HEK293T (cell line): ENCODE measurements at regions not wholly inside any gene's neighbourhood (a gene's known extent, or its start where the extent isn't known, plus 50 kb on each side); places are given as distances from the start of the nearest gene placed in this dataset.

Experiments
- BHLHE40 ChIP-seq: fragments of 450-650 bp; IDR thresholded peaks from 2 replicates; pipeline ENCODE4 v1.6.1; 2016; ENCODE audit warnings: mild to moderate bottlenecking, moderate library complexity, borderline replicate concordance
- CTBP1 ChIP-seq: fragments of 450-650 bp; IDR thresholded peaks from 2 replicates; pipeline ENCODE4 v1.6.1; 2016; ENCODE audit warnings: borderline replicate concordance
- FOXA1 ChIP-seq: fragments of 450-650 bp; IDR thresholded peaks from 2 replicates; pipeline ENCODE4 v1.6.1; 2016; ENCODE audit warnings: mild to moderate bottlenecking
- FOXM1 ChIP-seq: fragments of 450-650 bp; IDR thresholded peaks from 2 replicates; pipeline ENCODE4 v1.6.1; 2017; ENCODE audit warnings: mild to moderate bottlenecking, borderline replicate concordance
- HDGF ChIP-seq: fragments of 450-650 bp; IDR thresholded peaks from 2 replicates; pipeline ENCODE4 v1.6.1; 2017; ENCODE audit warnings: antibody characterized with exemption, borderline replicate concordance
- L3MBTL2 ChIP-seq: fragments of 450-650 bp; conservative IDR thresholded peaks from 2 replicates; pipeline ENCODE4 v1.6.1; 2016; ENCODE audit warnings: mild to moderate bottlenecking
- NFRKB ChIP-seq: fragments of 450-650 bp; IDR thresholded peaks from 2 replicates; pipeline ENCODE4 v1.6.1; 2016; ENCODE audit warnings: mild to moderate bottlenecking, moderate library complexity
- SP1 ChIP-seq: fragments of 450-650 bp; IDR thresholded peaks from 2 replicates; pipeline ENCODE4 v1.6.1; 2017
- TARDBP ChIP-seq: fragments of 450-650 bp; IDR thresholded peaks from 2 replicates; pipeline ENCODE4 v1.6.1; 2016
- ZNF384 ChIP-seq: fragments of 450-650 bp; IDR thresholded peaks from 2 replicates; pipeline ENCODE4 v1.6.1; 2016
- TF ChIP-seq, protein P1 (sequence below): fragments of 450-650 bp; IDR thresholded peaks from 2 replicates; pipeline ENCODE4 v1.6.1; 2016

GRCh38 chr7:63080831-63081230, 917.8 kb upstream of the ZNF722 start:
- no peak for TF ChIP-seq NFRKB
- no peak for TF ChIP-seq BHLHE40
- no peak for TF ChIP-seq FOXM1
- TF ChIP-seq TARDBP = no peak
- TF ChIP-seq CTBP1 = no peak
- TF ChIP-seq SP1 = no peak
- TF ChIP-seq HDGF = no peak
- TF ChIP-seq, protein P1, sequence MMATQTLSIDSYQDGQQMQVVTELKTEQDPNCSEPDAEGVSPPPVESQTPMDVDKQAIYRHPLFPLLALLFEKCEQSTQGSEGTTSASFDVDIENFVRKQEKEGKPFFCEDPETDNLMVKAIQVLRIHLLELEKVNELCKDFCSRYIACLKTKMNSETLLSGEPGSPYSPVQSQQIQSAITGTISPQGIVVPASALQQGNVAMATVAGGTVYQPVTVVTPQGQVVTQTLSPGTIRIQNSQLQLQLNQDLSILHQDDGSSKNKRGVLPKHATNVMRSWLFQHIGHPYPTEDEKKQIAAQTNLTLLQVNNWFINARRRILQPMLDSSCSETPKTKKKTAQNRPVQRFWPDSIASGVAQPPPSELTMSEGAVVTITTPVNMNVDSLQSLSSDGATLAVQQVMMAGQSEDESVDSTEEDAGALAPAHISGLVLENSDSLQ = no peak
- TF ChIP-seq FOXA1 = no peak
- no peak for TF ChIP-seq L3MBTL2
- TF ChIP-seq ZNF384 = no peak
